HG03378 (cell line): ENCODE measurements at regions not wholly inside any gene's neighbourhood (a gene's known extent, or its start where the extent isn't known, plus 50 kb on each side); places are given as distances from the start of the nearest gene placed in this dataset.
A peak's percentile ranks its signal among the peaks of the same experiment; 100 is the strongest.
"Not testable (repeated sequence)": the region's sequence is repeated elsewhere in the genome, so short reads cannot be mapped to it uniquely, and the experiment has no call there.

Source experiments
- ATAC-seq: cut with Tn5 transposase; IDR thresholded peaks from one replicate; pipeline ENCODE4 v1.9.1; 2021; ENCODE audit warnings: mild to moderate bottlenecking, moderate library complexity; ENCODE audit not compliant: unreplicated experiment

DNA sequence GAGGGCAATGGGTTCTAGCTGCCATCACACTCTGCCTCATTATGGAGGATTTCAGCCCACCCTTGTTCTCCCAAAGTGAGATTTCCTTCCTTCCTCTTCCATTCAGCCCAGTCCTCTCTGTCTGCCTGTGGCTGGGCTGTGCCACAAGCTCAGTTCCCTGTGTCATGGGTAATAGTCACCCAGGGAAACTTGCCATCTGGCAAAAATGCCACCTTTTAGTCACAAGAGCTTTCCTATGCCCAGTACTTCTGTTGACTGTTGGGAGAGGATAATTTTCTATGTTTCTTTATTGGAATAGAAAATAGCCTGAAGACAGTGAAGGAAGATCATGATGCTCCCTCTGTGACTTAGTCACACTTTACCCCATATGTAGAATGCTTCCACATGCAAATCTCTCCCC, 71.4 kb downstream of the TLR4 start:
- ATAC-seq, result no peak

DNA sequence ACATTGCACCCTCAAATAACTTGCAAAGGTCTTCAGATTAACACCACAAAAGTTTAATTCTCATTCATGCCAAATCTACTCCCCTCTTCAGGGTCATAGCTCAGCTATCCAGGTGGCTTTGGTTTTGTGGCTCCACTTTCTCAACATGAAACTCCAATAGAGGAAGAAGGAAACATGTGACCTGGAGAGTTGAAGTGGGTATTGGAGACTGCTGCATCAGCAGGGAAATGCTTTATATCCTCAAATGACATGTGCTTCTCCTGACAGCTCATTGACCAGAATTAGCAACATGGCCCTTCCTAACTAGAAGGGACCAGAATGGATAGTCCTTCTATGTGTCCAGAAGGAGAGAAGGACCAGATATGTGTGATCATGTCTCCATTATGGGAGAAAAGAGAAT, 73.6 kb downstream of the TLR4 start:
- ATAC-seq, result peak; percentile 72

DNA sequence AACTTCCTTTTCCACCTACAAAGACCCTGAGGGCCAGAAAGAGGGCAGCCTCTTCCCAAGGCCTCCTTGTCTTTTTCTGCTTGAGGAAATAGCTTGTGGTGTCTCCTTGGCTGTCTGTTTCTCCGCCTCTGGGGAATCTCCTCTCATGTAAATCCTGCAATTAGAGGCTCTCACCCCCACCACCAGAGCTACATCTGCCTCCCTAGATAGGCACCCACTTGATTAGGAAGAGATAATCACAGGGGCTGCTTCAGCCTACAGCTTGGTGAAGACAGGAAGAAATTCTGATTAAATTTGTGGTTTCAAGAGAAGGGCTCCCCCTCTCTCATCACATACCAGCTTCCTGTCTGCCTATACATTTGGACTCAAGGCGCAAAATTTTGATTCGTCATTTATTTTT, 75.6 kb downstream of the TLR4 start:
- ATAC-seq, result no peak

DNA sequence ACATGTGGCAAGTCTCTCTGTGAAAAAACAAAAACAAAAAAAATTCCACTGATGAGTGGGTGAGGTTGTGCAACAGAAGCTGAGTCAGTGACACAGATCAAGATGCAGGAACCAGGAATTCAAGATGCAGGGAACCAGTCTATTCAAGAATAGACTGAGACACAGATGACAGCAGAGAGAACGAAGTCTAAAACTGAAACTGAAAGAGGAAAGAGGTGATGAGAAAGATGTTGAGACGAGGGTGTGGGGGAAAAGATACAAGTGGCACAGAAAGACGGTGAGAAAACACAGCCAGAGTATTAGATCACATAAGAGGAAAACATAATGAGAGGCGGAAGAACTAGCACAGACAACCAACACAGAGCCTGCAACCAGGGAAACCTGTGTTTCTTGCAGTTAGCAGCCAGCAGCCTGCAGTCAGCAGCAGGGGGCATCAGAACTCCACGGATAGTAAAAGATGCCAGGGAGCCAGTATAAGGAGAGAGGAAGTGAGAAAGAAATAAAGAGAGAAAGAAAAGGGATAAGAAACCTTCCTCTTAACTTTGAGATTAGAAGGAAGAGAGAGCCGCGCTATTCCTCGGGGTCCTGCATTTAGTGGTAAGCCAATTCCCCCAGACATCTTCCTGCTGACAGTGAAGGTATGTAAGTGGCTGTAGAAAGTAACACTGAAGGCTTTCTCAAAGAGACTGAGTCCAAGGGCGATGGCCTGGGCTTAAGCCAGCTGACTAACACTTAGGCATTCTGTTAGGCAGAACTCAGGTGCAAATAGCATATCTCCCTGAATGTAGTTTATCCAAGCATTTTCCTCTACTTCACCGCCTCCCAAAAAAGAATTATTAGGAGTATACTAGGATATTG, 79.0 kb downstream of the TLR4 start:
- ATAC-seq, result peak; percentile 77

DNA sequence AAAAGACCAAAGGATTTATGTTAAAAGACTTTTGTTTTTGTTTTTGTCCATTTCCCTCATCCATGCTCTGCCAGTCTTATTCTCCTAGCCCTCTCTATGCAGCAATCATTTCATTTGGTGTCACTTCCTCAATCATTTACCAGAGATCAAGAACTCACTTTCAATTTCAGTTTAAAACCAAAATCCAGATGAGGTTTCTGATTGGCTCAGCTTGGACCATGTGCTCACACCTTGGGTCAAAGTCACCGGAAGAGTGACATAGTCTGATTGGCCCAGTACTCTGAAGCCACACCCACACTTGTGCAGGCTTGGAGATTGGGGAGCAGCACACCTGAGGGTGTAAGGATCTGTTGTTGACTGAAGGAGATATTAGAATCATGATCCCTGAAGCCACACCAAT, 79.6 kb downstream of the TLR4 start:
- ATAC-seq, result peak; percentile 84

DNA sequence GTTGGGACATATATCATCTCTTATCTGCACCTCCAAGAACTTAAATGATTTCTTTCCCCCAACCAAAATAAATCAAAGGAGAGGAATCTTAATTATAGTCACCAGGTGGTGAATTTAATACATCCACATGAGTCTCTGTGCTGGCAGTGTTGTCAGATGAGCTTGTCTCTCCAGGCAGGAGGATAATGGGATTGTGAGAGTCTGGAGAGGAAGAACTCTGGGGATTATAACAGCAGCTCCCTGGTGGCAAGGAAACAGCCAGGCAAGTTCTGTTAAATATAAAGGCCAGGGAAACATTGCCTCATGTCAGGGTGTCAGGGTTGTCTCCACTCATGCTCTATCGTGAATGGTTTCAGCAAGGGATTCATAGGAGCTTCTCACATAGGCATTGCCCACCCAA, 80.8 kb downstream of the TLR4 start:
- ATAC-seq, result no peak

DNA sequence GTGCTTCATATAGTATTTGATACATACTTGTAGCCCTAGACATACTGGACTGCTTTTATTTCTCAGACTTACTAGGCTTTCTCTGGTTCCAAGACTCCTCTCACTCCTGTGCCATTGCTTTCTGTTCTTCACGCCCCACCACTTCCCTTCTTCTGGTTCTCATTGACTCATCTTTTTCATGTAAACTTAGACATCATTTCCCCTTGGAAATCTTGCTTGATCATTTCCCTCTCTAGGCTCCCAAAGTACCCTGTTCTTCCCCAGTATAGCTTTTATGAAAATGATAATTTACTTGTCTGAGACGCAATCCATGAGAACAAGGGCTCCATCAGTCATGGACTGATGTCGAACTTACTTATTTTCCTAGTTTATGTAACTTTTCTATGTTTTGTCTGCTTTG, 83.5 kb downstream of the TLR4 start:
- no peak for ATAC-seq

- ATAC-seq, result no peak
Observed at GRCh38 chr9:117795271-117795670, 91.1 kb downstream of the TLR4 start.

- no peak for ATAC-seq
Observed at GRCh38 chr9:117796681-117797080, 92.5 kb downstream of the TLR4 start.

DNA sequence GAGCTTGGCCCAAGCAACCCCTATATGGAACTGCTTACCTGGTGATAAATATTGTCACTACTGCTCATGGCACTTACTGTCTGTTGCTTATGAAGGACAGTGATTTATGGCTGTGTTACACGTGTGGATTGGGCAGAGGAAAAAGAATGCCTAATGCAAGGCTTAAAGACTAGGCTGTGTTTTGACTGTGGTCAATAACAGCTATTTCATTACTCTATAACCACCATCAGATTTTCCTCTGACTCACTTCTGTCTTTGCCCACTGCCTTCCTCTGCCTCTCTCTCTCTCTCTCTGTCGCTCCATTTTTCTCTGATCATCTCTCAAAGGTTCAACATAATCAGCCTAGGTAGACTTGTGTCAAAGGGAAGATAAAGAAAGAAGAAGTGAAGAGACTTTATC, 96.2 kb downstream of the TLR4 start:
- ATAC-seq, result no peak

GRCh38 chr9:117809751-117810150, 105.5 kb downstream of the TLR4 start:
- ATAC-seq, result no peak

- ATAC-seq, result peak; percentile 88
Observed at GRCh38 chr9:117815315-117815714, 111.1 kb downstream of the TLR4 start.

- ATAC-seq, result no peak
Observed at GRCh38 chr9:117815948-117816347, 111.7 kb downstream of the TLR4 start.

DNA sequence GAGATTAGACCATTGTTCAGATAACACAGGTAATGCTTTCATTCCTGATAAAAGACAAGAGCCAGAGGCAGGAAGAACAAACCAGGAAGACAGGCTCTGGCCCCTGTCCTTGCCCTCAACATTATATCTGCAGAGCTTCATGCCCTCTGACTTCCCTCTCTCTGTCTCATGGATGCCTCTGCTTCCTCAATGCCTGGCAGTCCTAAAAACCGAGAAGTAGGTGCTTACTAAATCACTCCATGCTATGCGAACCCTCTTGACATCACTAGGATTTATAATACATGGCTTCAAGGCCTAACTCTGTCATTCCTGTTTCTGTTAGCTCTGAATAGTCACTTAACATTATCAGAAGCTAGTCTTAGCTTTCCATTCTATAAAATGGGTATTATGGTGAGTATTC, 117.8 kb downstream of the TLR4 start:
- ATAC-seq, result no peak

DNA sequence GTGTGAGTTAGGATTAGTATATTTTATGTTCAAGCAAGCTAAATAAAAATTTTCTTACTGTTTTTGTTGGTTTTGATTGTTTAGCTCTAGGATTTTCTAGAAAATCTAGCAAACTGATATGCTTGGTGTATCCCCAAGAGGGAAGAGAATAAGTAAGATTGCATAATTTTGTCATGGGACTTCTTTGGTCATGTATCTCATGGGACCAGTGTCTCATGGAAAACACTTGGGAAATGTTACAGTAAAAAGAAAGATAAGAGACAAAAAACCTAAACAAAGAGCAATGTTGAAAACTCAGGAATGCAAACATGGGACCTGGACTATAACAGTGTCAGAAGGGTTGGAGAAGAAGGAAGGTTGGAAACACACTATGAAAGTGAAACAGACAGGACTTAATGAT, 119.4 kb downstream of the TLR4 start:
- ATAC-seq, result no peak

- peak; percentile 97 for ATAC-seq
Observed at GRCh38 chr9:117825609-117826347, 121.6 kb downstream of the TLR4 start.

- ATAC-seq, result no peak
Observed at GRCh38 chr9:117826837-117827236, 122.6 kb downstream of the TLR4 start.

DNA sequence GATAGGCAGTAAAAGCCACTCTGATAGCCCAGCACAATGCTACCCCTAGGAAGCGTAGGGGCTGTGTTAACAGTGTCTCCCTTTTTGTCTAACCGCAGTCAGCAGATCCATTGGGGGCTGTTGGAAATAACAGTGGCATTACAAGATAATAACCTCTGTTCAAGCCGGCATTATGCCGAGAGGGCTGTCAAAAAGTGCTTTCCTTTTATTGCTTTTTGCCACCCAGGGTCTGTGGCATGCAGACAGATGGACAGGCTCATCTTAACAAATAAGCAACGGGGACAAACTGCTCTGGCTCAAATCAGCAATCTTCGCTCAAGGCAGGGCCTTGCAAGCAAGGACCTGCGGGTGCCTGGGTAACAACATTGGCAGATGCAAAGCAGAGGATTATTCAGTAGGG, 123.3 kb downstream of the TLR4 start:
- no peak for ATAC-seq

DNA sequence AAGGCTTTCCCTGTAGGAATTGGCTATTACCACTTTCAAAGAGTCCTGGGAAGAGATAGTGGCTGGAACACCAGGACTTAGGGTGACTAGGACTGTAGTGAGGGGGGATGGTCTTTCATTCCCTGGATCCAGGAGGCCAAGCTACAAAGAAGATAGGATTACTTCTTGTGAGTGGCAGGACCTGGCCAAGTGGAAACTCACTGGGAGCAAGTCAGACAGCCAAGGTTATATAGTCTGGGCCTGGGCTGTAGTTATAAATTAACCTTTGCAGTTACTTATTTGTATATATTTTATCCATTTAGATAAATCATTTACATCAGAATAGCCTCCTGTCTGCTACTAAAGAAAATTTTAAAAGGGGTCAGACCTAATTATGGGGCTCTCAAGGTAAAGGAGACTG, 124.3 kb downstream of the TLR4 start:
- ATAC-seq, result no peak

- peak; percentile 92 for ATAC-seq
Observed at GRCh38 chr9:117835798-117836197, 131.6 kb downstream of the TLR4 start.

DNA sequence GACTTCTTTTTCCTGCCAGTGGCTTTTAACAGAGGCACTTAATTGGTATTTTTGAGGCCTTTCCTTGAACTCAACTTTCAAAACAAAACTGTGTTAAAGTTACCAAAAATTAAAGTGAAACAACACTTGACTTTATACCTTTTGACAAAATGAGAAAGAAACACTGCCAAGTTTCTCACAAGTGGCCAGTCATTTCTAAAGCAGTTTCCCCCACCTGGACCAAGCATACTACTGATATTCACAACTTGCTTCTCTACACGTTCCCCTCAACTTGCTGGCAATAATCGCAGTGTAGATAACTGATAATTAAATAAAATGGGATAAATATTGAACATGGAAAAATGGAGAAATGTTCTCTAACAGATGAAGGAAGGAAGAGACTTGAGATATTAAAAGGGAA, 135.7 kb downstream of the TLR4 start:
- ATAC-seq, result no peak

DNA sequence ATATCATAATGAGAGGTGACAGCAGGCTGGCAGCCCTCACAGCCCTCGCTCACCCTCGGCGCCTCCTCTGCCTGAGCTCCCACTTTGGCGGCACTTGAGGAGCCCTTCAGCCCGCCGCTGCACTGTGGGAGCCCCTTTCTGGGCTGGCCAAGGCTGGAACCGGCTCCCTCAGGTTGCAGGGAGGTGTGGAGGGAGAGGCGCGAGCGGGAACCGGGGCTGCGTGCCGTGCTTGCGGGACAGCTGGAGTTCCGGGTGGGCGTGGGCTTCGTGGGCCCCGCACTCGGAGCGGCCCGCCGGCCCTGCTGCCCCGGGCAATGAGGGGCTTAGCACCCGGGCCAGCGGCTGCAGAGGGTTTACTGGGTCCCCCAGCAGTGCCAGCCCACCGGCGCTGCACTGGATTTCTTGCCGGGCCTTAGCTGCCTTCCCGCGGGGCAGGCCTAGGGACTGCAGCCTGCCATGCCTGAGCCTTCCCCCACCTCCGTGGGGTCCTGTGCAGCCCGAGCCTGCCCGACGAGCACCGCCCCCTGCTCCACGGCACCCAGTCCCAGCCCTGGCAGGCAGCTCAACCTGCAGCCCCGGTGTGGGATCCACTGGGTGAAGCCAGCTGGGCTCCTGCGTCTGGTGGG, 147.7 kb downstream of the TLR4 start:
- not testable (repeated sequence) for ATAC-seq
